ENCODE measurements at regions not wholly inside any gene's neighbourhood (a gene's known extent, or its start where the extent isn't known, plus 50 kb on each side); places are given as distances from the start of the nearest gene placed in this dataset.

- TF ChIP-seq, protein P1, sequence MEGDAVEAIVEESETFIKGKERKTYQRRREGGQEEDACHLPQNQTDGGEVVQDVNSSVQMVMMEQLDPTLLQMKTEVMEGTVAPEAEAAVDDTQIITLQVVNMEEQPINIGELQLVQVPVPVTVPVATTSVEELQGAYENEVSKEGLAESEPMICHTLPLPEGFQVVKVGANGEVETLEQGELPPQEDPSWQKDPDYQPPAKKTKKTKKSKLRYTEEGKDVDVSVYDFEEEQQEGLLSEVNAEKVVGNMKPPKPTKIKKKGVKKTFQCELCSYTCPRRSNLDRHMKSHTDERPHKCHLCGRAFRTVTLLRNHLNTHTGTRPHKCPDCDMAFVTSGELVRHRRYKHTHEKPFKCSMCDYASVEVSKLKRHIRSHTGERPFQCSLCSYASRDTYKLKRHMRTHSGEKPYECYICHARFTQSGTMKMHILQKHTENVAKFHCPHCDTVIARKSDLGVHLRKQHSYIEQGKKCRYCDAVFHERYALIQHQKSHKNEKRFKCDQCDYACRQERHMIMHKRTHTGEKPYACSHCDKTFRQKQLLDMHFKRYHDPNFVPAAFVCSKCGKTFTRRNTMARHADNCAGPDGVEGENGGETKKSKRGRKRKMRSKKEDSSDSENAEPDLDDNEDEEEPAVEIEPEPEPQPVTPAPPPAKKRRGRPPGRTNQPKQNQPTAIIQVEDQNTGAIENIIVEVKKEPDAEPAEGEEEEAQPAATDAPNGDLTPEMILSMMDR (IDR thresholded peaks at IDR 0.05; ENCODE audit: low read depth, low read length): no peak
- no peak for TF ChIP-seq MYC (IDR thresholded peaks at IDR 0.05; ENCODE audit: low read depth, low read length)
- TF ChIP-seq POLR2A (IDR thresholded peaks at IDR 0.05; ENCODE audit: extremely low read depth, insufficient read length): no peak
- no peak for TF ChIP-seq MAX (IDR thresholded peaks at IDR 0.05; ENCODE audit: low read depth, low read length)
Measured at GRCh38 chr5:111857623-111858022, 100.6 kb upstream of the NREP start.
